ENCODE measurements at regions not wholly inside any gene's neighbourhood (a gene's known extent, or its start where the extent isn't known, plus 50 kb on each side); places are given as distances from the start of the nearest gene placed in this dataset.

DNA sequence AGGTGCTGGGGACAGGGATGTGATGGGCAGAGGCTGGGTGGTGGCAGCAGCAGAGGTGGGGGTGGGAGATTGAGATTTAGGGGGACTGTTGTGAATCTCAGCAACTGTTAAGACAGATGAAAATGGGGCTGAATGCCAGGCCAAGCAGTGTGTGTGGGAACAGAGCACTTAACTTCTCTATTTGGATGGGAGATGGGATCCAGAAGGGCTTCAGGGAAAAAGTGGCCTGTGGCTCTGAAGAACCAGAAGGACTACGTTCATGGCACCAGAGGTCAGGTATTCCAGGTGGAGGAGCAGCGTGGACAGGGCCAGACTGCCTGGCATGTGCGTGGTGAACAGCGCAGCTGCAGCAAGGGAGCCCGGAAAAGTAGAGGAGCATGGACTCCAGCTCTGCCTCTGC is 82.6 kb upstream of the SYT13 start:
- TF ChIP-seq SPI1 (IDR thresholded peaks at IDR 0.05; ENCODE audit: borderline replicate concordance, low read depth) (no peak), POLR2AphosphoS5 (IDR thresholded peaks at IDR 0.05; ENCODE audit: low read depth) (no peak), GABPA (IDR thresholded peaks at IDR 0.05; ENCODE audit: low read depth) (no peak)
- TF ChIP-seq, protein P1, sequence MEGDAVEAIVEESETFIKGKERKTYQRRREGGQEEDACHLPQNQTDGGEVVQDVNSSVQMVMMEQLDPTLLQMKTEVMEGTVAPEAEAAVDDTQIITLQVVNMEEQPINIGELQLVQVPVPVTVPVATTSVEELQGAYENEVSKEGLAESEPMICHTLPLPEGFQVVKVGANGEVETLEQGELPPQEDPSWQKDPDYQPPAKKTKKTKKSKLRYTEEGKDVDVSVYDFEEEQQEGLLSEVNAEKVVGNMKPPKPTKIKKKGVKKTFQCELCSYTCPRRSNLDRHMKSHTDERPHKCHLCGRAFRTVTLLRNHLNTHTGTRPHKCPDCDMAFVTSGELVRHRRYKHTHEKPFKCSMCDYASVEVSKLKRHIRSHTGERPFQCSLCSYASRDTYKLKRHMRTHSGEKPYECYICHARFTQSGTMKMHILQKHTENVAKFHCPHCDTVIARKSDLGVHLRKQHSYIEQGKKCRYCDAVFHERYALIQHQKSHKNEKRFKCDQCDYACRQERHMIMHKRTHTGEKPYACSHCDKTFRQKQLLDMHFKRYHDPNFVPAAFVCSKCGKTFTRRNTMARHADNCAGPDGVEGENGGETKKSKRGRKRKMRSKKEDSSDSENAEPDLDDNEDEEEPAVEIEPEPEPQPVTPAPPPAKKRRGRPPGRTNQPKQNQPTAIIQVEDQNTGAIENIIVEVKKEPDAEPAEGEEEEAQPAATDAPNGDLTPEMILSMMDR (IDR thresholded peaks at IDR 0.05; ENCODE audit: insufficient read depth, low read length), result no peak
- TF ChIP-seq, protein P2, sequence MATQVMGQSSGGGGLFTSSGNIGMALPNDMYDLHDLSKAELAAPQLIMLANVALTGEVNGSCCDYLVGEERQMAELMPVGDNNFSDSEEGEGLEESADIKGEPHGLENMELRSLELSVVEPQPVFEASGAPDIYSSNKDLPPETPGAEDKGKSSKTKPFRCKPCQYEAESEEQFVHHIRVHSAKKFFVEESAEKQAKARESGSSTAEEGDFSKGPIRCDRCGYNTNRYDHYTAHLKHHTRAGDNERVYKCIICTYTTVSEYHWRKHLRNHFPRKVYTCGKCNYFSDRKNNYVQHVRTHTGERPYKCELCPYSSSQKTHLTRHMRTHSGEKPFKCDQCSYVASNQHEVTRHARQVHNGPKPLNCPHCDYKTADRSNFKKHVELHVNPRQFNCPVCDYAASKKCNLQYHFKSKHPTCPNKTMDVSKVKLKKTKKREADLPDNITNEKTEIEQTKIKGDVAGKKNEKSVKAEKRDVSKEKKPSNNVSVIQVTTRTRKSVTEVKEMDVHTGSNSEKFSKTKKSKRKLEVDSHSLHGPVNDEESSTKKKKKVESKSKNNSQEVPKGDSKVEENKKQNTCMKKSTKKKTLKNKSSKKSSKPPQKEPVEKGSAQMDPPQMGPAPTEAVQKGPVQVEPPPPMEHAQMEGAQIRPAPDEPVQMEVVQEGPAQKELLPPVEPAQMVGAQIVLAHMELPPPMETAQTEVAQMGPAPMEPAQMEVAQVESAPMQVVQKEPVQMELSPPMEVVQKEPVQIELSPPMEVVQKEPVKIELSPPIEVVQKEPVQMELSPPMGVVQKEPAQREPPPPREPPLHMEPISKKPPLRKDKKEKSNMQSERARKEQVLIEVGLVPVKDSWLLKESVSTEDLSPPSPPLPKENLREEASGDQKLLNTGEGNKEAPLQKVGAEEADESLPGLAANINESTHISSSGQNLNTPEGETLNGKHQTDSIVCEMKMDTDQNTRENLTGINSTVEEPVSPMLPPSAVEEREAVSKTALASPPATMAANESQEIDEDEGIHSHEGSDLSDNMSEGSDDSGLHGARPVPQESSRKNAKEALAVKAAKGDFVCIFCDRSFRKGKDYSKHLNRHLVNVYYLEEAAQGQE (IDR thresholded peaks at IDR 0.05; ENCODE audit: insufficient replicate concordance, low read depth), result no peak
- no peak for DNase-seq (ENCODE audit: low read depth in 1 of 2, low spot score in 1 of 2)
- Histone ChIP-seq H3K27ac (replicated peaks) (no peak overlapping the region), H3K4me3 (replicated peaks; ENCODE audit: insufficient read depth, low read length) (no peak overlapping the region), H3K27me3 (ENCODE audit: insufficient read depth, poor library complexity, severe bottlenecking) (peaks cover 17% of the 10 kb centered on the region)

DNA sequence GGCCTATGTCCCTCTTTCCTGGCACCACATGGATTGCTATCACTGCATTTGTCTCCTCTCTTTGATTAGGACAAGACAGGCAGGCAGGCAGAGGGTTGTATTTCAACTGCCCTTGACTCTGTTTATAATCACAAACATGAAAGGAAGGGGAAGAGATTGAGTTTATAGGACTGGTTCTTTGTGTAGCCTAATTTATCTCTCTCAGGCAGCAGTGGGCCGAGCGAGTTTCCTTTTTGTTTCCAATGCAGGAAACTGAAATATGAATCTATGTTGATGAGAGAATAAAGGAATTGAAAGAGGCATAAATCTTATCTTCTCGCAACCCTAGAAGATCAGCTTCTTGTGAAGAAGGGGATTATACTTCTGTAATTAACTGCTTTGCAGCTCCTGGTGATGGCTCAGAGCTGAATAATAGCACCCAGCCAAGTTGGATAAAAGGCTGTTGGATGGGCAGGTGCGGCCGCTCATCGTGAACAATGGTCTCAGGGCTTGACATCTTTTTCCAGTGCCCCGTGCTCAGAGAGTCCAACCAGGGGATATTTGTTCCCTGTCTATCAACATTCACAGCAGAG is 80.6 kb upstream of the SYT13 start:
- Histone ChIP-seq H3K27me3 (ENCODE audit: insufficient read depth, poor library complexity, severe bottlenecking) (peaks cover 6% of the 10 kb centered on the region), H3K4me3 (replicated peaks; ENCODE audit: insufficient read depth, low read length) (no peak overlapping the region), H3K27ac (replicated peaks) (no peak overlapping the region)
- no peak for DNase-seq (ENCODE audit: low read depth in 1 of 2, low spot score in 1 of 2)
- TF ChIP-seq, protein P2 (IDR thresholded peaks at IDR 0.05; ENCODE audit: insufficient replicate concordance, low read depth), result no peak
- TF ChIP-seq POLR2AphosphoS5 (IDR thresholded peaks at IDR 0.05; ENCODE audit: low read depth), result no peak
- TF ChIP-seq, protein P1 (IDR thresholded peaks at IDR 0.05; ENCODE audit: insufficient read depth, low read length), result no peak
- TF ChIP-seq GABPA (IDR thresholded peaks at IDR 0.05; ENCODE audit: low read depth), result no peak
- no peak for TF ChIP-seq SPI1 (IDR thresholded peaks at IDR 0.05; ENCODE audit: borderline replicate concordance, low read depth)

DNA sequence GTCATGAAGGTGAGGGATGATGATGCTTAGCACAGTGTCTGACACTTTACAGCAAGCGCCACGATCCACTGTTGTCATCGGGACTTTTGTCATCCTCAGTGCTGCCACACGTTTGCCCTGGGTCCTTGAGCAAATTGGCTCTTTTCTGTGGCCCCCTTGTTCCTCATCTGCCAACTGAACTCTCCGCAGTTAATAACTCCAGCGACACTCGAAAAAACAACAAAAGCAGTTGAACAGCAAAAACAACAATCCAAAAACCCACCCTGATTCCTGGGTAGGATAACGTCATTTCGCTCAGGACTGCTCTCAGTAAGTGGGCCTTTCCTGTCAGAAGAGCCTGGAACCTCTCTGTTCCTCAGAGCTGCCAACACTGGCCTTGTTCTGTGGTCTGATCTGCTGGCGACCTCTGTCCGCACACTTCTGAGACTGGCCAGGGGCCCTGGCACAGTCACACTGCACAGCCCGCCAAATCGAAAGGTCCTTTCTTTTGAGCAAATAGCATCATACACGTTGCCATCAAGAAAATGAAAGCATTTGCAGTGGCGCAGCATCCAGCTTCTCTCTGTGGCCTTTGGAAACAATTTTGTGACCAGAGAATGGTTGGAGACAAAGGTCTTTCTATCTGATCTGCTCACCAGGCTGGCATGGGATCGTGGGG is 79.9 kb upstream of the SYT13 start:
- no peak overlapping the region for H3K27ac ChIP-seq (replicated peaks)
- no peak overlapping the region for H3K4me3 ChIP-seq (replicated peaks; ENCODE audit: insufficient read depth, low read length)
- no peak for DNase-seq (ENCODE audit: low read depth in 1 of 2, low spot score in 1 of 2)
- TF ChIP-seq, protein P2 (IDR thresholded peaks at IDR 0.05; ENCODE audit: insufficient replicate concordance, low read depth), result no peak
- TF ChIP-seq, protein P1 (IDR thresholded peaks at IDR 0.05; ENCODE audit: insufficient read depth, low read length), result no peak
- no peak for TF ChIP-seq GABPA (IDR thresholded peaks at IDR 0.05; ENCODE audit: low read depth)
- TF ChIP-seq SPI1 (IDR thresholded peaks at IDR 0.05; ENCODE audit: borderline replicate concordance, low read depth), result no peak
- TF ChIP-seq POLR2AphosphoS5 (IDR thresholded peaks at IDR 0.05; ENCODE audit: low read depth), result no peak
- H3K27me3 ChIP-seq (ENCODE audit: insufficient read depth, poor library complexity, severe bottlenecking), result peaks cover 4% of the 10 kb centered on the region

Data from HL-60 (cell line).